ENCODE measurements at regions not wholly inside any gene's neighbourhood (a gene's known extent, or its start where the extent isn't known, plus 50 kb on each side); places are given as distances from the start of the nearest gene placed in this dataset.

- TF ChIP-seq ZNF518B (CRISPR knock-in tag; IDR thresholded peaks at IDR 0.05) (no peak), CEBPG (CRISPR knock-in tag; IDR thresholded peaks at IDR 0.05) (no peak), CEBPG (tag; conservative IDR thresholded peaks at IDR 0.05 in 1 of 2, IDR thresholded peaks at IDR 0.05 in 1 of 2) (no peak)
Measured at GRCh38 chrX:39175418-39176057, 374.3 kb downstream of the MID1IP1 start (continued).

- 12% methylated on average over 4 of the region's 4 CpGs for WGBS (ENCODE audit: insufficient coverage, low coverage, missing lambda C conversion rate)
- H4K20me1 ChIP-seq (replicated peaks; ENCODE audit: control insufficient read depth, insufficient read depth, low read length): no peaks in the 10 kb centered on the region
- CTCF ChIA-PET (ENCODE audit: low intra/inter-chr PET ratio): no interaction called here
- no peaks in the 10 kb centered on the region for H3K9me1 ChIP-seq (ENCODE audit: control insufficient read depth, insufficient read depth, low read length)
- no peak for FAIRE-seq
- POLR2A ChIA-PET: no interaction called here
- no TSS peak for BruUV-seq (replicated peaks)
- H3K4me1 ChIP-seq (replicated peaks in 1 of 2; ENCODE audit: control insufficient read depth in 2 of 2, insufficient read depth in 2 of 2, low read length in 2 of 2): no peaks in the 10 kb centered on the region; a peak in 1 of 5 replicates
- no peaks in the 10 kb centered on the region for H3K36me3 ChIP-seq (ENCODE audit: control insufficient read depth, insufficient read depth, low read length)
- H3K79me2 ChIP-seq (ENCODE audit: control insufficient read depth, insufficient read depth, low read length): no peaks in the 10 kb centered on the region
- no peak overlapping the region for H3K9ac ChIP-seq (ENCODE audit: insufficient read depth in 1 of 2, low read depth in 2 of 2, low read length in 2 of 2)
- H3K27ac ChIP-seq (ENCODE audit: extremely low read depth, low read depth, low read length): no peak overlapping the region
- no peak overlapping the region for H3K4me3 ChIP-seq
- H3K27me3 ChIP-seq (ENCODE audit: control insufficient read depth in 2 of 2, insufficient read depth in 2 of 2, low read length in 2 of 2): peaks cover 0 to 15% of the 10 kb centered on the region in 2 experiments; a peak in 2 of 5 replicates
- no peak for DNase-seq (ENCODE audit: extremely low read depth in 1 of 4, low spot score in 3 of 4)
- in situ Hi-C loops (cut with MboI) (no loop called here), intact Hi-C loops (cut with micrococcal nuclease) (no loop called here)
- no peaks in the 10 kb centered on the region for H3K9me3 ChIP-seq (replicated peaks; ENCODE audit: control insufficient read depth, insufficient read depth, low read depth, low read length)
- ATAC-seq: no peak
- H3K4me2 ChIP-seq (ENCODE audit: insufficient read depth, low read length): no peak overlapping the region
- H2AFZ ChIP-seq (ENCODE audit: low read depth, low read length): no peak overlapping the region
- TF ChIP-seq THRA (IDR thresholded peaks at IDR 0.05): no peak
- no peak for TF ChIP-seq NCOR1 (IDR thresholded peaks at IDR 0.05)
- no peak for TF ChIP-seq NRF1 (conservative IDR thresholded peaks at IDR 0.05 in 1 of 2, IDR thresholded peaks at IDR 0.05 in 1 of 2)
- no peak for TF ChIP-seq HNRNPK (IDR thresholded peaks at IDR 0.05; ENCODE audit: low read depth, low read length, poor library complexity, severe bottlenecking)
- no peak for TF ChIP-seq ATF7 (IDR thresholded peaks at IDR 0.05)
- no peak for TF ChIP-seq MAFF (IDR thresholded peaks at IDR 0.05; ENCODE audit: low read length)
- no peak for TF ChIP-seq TCFL5 (CRISPR knock-in tag; conservative IDR thresholded peaks at IDR 0.05)
- no peak for TF ChIP-seq HBP1 (CRISPR knock-in tag; IDR thresholded peaks at IDR 0.05)
- TF ChIP-seq ZNF253 (CRISPR knock-in tag; conservative IDR thresholded peaks at IDR 0.05): no peak
- TF ChIP-seq GABPB1 (CRISPR knock-in tag; IDR thresholded peaks at IDR 0.05): no peak
- no peak for TF ChIP-seq VEZF1 (CRISPR knock-in tag; IDR thresholded peaks at IDR 0.05)
Measured at GRCh38 chrX:39176105-39176504, 374.8 kb downstream of the MID1IP1 start.
